Right atrium auricular region (tissue), 2 donors: ENCODE measurements at regions not wholly inside any gene's neighbourhood (a gene's known extent, or its start where the extent isn't known, plus 50 kb on each side); places are given as distances from the start of the nearest gene placed in this dataset.
A peak's percentile ranks its signal among the peaks of the same experiment; 100 is the strongest.
"Not testable (repeated sequence)": the region's sequence is repeated elsewhere in the genome, so short reads cannot be mapped to it uniquely, and the experiment has no call there.

Experiments
- DNase-seq: peaks from one replicate; pipeline ENCODE4 v3.0.0-alpha.2; 2019; ENCODE audit warnings: low spot score
- H3K27ac ChIP-seq, 2 donors: fragments of 200-600 bp; sonication (generic); 1 replicate in 1 of 2; 2 replicates in 1 of 2; pipeline ENCODE4 v1.5.1; 2016 to 2019
- H3K27me3 ChIP-seq, 2 donors: fragments of 200-600 bp; sonication (generic); one replicate each; pipeline versions ENCODE4 v1.5.1 to v1.6.0; 2017 to 2019
- H3K36me3 ChIP-seq: fragments of 200-600 bp; sonication (generic); one replicate; pipeline ENCODE4 v1.5.1; 2016
- H3K4me1 ChIP-seq, 2 donors: fragments of 200-600 bp; sonication (generic); one replicate each; pipeline versions ENCODE4 v1.5.1 to v1.6.0; 2017 to 2019
- H3K4me3 ChIP-seq, 2 donors: fragments of 200-600 bp; sonication (generic); 1 replicate in 1 of 2; 2 replicates in 1 of 2; pipeline ENCODE4 v1.5.1; 2017 to 2019; ENCODE audit warnings: mild to moderate bottlenecking in 1 of 2, moderate library complexity in 1 of 2
- H3K9me3 ChIP-seq, 2 donors: fragments of 200-600 bp; sonication (generic); one replicate each; pipeline ENCODE4 v1.5.1; 2019
- CTCF ChIP-seq, 2 donors: fragments of 200-600 bp; sonication (generic); IDR thresholded peaks; one replicate each; pipeline ENCODE4 v1.5.1; 2019; ENCODE audit warnings: antibody characterized with exemption in 2 of 2
- microRNA-seq, 2 donors: library from miRNA; unstranded; fragments of <30 nt; microRNA quantifications; one replicate each; pipeline ENCODE4, GENCODE V29; 2016 to 2017; ENCODE audit warnings: borderline number of aligned reads in 2 of 2, borderline replicate concordance in 1 of 2

GRCh38 chr2:89296820-89297398, 605.4 kb downstream of the RPIA start:
- not testable (repeated sequence) for DNase-seq, H3K36me3 ChIP-seq, H3K9me3 ChIP-seq, H3K4me3 ChIP-seq, H3K27ac ChIP-seq, H3K27me3 ChIP-seq, H3K4me1 ChIP-seq

- not testable (repeated sequence) for H3K4me1 ChIP-seq, H3K27ac ChIP-seq, H3K4me3 ChIP-seq, DNase-seq, H3K27me3 ChIP-seq, H3K36me3 ChIP-seq, H3K9me3 ChIP-seq
Observed at GRCh38 chr2:89299196-89299595, 607.7 kb downstream of the RPIA start.

- not testable (repeated sequence) for H3K4me3 ChIP-seq, H3K9me3 ChIP-seq, H3K4me1 ChIP-seq, H3K27ac ChIP-seq, H3K27me3 ChIP-seq, DNase-seq, H3K36me3 ChIP-seq
Observed at GRCh38 chr2:89305623-89306022, 614.1 kb downstream of the RPIA start.

DNA sequence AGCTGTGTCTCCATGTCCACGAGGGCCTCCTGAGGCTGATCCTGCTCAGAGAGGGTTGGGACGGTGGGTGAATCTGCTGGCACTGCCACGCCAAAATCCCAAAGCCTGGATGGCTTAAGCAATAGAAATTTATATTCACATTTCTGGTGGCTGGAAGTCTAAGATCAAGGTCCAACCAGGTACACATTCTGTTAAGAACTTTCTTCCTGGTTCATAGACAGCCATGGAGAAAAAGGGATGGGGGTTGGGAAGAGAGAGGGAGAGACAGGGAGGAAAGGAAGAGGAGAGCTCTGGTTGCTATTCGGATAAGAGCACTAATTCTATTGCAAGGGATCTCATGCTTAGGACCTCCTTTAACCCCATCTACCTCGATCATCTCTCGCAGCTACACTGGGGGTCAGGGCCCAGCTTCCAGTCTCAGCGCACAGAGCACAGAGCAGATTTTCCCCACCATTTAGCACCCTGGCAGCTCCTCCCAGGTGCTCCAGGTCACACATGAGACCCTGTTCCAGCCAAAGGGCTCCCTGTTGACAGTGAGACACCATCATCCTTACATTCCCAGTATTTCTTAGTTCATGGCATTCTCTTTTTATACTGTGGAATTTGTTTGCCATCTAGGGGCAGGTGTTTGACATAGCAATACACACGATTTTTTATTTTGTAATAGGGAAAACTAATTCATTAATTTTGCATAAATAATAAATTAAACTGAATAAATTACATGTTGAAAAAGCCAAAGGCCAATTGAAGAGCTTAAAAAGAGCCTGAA, 615.6 kb downstream of the RPIA start:
- H3K4me1 ChIP-seq, DNase-seq, H3K27ac ChIP-seq, H3K36me3 ChIP-seq, H3K27me3 ChIP-seq, H3K9me3 ChIP-seq, H3K4me3 ChIP-seq: not testable (repeated sequence)

DNA sequence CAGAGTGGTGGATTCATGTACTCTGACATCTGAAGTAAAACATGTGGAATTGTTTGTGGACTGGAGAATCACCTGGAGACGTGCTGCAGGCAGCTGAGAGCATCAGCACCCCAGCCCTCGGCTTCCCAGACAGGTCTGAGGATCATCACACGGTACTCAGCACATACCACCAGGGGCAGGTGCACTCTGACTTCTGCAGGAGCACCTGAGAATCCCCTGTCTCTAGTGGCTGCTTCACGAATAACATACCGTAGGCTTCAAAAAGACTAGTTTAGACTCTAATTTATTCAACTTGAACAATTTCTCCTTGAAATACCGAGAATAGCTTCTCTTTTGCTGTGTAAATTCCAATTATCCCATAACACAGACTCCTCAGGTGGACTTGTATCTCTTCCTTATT, 627.5 kb downstream of the RPIA start:
- H3K27me3 ChIP-seq, DNase-seq, H3K36me3 ChIP-seq, H3K4me3 ChIP-seq, H3K9me3 ChIP-seq, H3K4me1 ChIP-seq, H3K27ac ChIP-seq: not testable (repeated sequence)

DNA sequence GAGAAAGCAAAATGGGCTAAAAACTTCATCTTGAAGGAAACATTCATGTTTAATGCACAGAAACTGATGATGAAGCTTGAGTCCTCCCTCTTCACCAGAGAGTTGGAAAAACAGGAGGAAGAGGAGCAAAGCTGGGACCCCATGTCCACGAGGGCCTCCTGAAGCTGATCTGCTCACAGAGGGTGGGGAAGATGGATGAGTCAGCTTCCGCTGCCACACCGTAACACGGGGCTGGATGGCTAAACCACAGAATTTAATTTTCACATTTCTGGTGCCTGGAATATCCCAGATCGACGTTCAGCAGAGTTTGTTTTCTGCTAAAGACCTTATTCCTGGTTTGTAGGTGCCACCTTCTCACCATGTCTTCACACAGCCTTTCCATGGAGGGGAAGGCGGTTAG, 634.4 kb downstream of the RPIA start:
- not testable (repeated sequence) for H3K4me3 ChIP-seq, H3K27ac ChIP-seq, H3K4me1 ChIP-seq, H3K36me3 ChIP-seq, H3K27me3 ChIP-seq, H3K9me3 ChIP-seq, DNase-seq

DNA sequence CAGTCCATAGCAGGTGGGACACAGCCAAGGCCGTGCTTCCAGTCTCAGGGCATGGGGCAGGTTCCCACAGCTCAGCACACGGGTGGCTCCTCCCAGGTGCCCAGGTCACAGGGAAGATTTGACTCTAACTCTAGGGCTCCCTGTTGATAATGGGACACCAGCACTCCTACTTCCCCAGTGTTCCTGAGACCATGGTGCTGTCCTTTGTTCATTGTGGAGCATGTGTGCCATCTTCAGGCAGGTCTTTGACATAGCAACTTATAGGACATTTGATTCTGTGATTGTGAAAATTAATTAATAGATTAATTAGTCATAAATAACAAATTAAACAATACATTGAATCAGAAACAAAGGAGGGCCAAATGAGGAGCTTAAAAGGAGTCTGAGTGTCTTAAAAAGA, 635.0 kb downstream of the RPIA start:
- H3K36me3 ChIP-seq, H3K4me1 ChIP-seq, H3K9me3 ChIP-seq, H3K27me3 ChIP-seq, H3K27ac ChIP-seq, H3K4me3 ChIP-seq, DNase-seq: not testable (repeated sequence)
- peak in 1 of 2 donors; percentile 30 for TF ChIP-seq CTCF (IDR thresholded peaks at IDR 0.05)

DNA sequence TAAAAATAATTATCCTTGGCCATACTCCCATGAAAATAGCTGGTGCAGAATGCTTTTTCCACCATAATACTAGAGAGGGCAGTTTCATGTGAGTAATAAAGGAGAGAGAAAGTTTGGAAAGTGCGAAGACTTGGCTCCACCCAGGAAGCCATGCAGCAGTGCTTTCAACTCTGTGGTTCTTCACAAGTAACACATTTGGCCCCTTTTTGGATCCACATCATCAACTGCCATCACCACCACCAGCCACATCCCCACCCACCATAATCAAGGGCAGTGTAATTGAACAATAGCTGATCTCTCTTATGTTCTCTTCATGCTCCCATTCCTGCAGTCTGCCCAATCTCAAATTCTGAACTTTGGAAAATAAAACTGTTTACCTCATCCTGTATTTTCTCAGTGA, 637.3 kb downstream of the RPIA start:
- H3K4me3 ChIP-seq, H3K4me1 ChIP-seq, H3K9me3 ChIP-seq, H3K36me3 ChIP-seq, DNase-seq, H3K27ac ChIP-seq, H3K27me3 ChIP-seq: not testable (repeated sequence)

Small RNA genes in the stretch of these regions (microRNA-seq; reads per million reads assigned to microRNA genes)
- gene MIR4436A, result 0 reads per million in 2 donors
